B cell (primary cell): ENCODE measurements at regions not wholly inside any gene's neighbourhood (a gene's known extent, or its start where the extent isn't known, plus 50 kb on each side); places are given as distances from the start of the nearest gene placed in this dataset.

Experiments used
- EZH2 ChIP-seq: IDR thresholded peaks from 2 replicates; pipeline ENCODE4 v1.6.1; 2012; ENCODE audit warnings: borderline replicate concordance, low read depth, mild to moderate bottlenecking, moderate library complexity, low read length; ENCODE audit not compliant: insufficient read depth, poor library complexity, severe bottlenecking
- TF ChIP-seq, protein P1 (sequence below): fragments of 200-600 bp; IDR thresholded peaks from one replicate; pipeline ENCODE4 v1.8.0; 2022; ENCODE audit warnings: antibody characterized with exemption, mild to moderate bottlenecking

DNA sequence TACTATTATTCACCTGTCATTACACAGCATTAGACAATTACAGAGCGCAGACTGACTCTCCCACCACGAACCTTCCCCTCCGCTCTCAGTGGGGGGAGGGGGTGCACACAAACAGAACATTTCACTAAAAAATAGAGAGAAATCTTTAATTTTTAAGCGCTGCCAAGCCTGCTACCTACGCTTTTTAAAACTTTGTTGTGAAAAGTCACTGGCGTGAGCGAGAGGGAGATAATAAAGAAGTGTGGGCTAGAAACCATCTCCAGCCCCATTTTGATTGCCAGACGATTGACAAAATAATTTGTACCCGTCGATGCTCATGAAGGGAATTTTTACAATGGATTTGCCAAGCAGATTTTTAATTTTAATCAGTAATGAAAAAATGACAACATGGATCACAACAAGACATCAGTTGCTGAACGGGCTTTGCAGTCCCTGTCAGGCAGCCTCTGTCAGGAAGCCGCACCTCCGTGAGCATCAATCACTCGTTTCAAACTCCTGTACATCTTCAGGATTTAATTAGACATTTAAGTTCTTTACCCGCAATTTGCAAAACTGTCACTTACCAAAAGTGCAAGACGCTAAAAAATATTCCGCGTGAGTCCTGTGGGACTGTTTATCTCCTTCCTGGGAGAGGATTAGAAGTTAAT, 209.1 kb downstream of the BCL11B start:
- TF ChIP-seq, protein P1, sequence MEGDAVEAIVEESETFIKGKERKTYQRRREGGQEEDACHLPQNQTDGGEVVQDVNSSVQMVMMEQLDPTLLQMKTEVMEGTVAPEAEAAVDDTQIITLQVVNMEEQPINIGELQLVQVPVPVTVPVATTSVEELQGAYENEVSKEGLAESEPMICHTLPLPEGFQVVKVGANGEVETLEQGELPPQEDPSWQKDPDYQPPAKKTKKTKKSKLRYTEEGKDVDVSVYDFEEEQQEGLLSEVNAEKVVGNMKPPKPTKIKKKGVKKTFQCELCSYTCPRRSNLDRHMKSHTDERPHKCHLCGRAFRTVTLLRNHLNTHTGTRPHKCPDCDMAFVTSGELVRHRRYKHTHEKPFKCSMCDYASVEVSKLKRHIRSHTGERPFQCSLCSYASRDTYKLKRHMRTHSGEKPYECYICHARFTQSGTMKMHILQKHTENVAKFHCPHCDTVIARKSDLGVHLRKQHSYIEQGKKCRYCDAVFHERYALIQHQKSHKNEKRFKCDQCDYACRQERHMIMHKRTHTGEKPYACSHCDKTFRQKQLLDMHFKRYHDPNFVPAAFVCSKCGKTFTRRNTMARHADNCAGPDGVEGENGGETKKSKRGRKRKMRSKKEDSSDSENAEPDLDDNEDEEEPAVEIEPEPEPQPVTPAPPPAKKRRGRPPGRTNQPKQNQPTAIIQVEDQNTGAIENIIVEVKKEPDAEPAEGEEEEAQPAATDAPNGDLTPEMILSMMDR = no peak
- no peak for TF ChIP-seq EZH2
